K562 (cell line): ENCODE measurements at regions not wholly inside any gene's neighbourhood (a gene's known extent, or its start where the extent isn't known, plus 50 kb on each side); places are given as distances from the start of the nearest gene placed in this dataset.

ENCODE experiments used
- E2F5 ChIP-seq: sonication (generic); formaldehyde crosslinking; IDR thresholded peaks from 2 replicates; pipeline ENCODE4 v1.8.0; 2022; ENCODE audit warnings: mild to moderate bottlenecking, missing genetic modification reagents
- POLR3A ChIP-seq: IDR thresholded peaks from 2 replicates; pipeline ENCODE4 v1.6.1; 2011; ENCODE audit warnings: borderline replicate concordance, mild to moderate bottlenecking, moderate library complexity; ENCODE audit not compliant: insufficient read length, insufficient read depth; ENCODE audit errors: extremely low read depth
- PTRF ChIP-seq: fragments of 450-650 bp; IDR thresholded peaks from 2 replicates; pipeline ENCODE4 v1.6.1; 2016; ENCODE audit warnings: mild to moderate bottlenecking, missing genetic modification characterization, missing compliant biosample characterization
- SAFB2 ChIP-seq: fragments of 200-400 bp; formaldehyde crosslinking; IDR thresholded peaks from 2 replicates; pipeline ENCODE4 v1.6.1; 2018; ENCODE audit warnings: borderline replicate concordance, low read length, low read depth, moderate library complexity; ENCODE audit not compliant: severe bottlenecking
- TCFL5 ChIP-seq: fragments of 250-450 bp; sonication (Bioruptor Pico); conservative IDR thresholded peaks from 2 replicates; pipeline ENCODE4 v1.6.1; 2021; ENCODE audit warnings: mild to moderate bottlenecking, moderate library complexity, matching md5 sums
- ZNF445 ChIP-seq: fragments of 250-450 bp; sonication (Bioruptor Pico); IDR thresholded peaks from 2 replicates; pipeline ENCODE4 v1.4.0; 2020; ENCODE audit warnings: low read depth, mild to moderate bottlenecking, moderate library complexity
- ZNF561 ChIP-seq: fragments of 450-650 bp; formaldehyde crosslinking; conservative IDR thresholded peaks from 2 replicates; pipeline ENCODE4 v1.4.0; 2020; ENCODE audit warnings: mild to moderate bottlenecking, moderate library complexity
- ZNF644 ChIP-seq: fragments of 200-800 bp; sonication (Bioruptor generic); IDR thresholded peaks from 2 replicates; pipeline ENCODE4 v1.6.1; 2016; ENCODE audit warnings: low read depth, missing genetic modification characterization, missing compliant biosample characterization
- TF ChIP-seq, protein P1 (sequence below), 2 experiments: fragments of 450-650 bp in 1 of 2; sonication (generic) in 1 of 2; formaldehyde crosslinking in 1 of 2; IDR thresholded peaks; 2 replicates each; pipeline versions ENCODE4 v1.7.1 to v1.9.0; 2016 to 2022; ENCODE audit warnings: inconsistent platforms in 1 of 2, mild to moderate bottlenecking in 1 of 2, missing genetic modification reagents in 1 of 2
- TF ChIP-seq, protein P2 (sequence below), 2 experiments: fragments of 450-650 bp; IDR thresholded peaks; 2 replicates each; pipeline ENCODE4 v1.6.1; 2018; ENCODE audit warnings: mild to moderate bottlenecking in 2 of 2, low read depth in 1 of 2; ENCODE audit not compliant: partially characterized antibody in 2 of 2
- TF ChIP-seq, protein P3 (sequence below): sonication (generic); formaldehyde crosslinking; IDR thresholded peaks from 2 replicates; pipeline ENCODE4 v1.9.0; 2022; ENCODE audit warnings: mild to moderate bottlenecking, missing genetic modification reagents

DNA sequence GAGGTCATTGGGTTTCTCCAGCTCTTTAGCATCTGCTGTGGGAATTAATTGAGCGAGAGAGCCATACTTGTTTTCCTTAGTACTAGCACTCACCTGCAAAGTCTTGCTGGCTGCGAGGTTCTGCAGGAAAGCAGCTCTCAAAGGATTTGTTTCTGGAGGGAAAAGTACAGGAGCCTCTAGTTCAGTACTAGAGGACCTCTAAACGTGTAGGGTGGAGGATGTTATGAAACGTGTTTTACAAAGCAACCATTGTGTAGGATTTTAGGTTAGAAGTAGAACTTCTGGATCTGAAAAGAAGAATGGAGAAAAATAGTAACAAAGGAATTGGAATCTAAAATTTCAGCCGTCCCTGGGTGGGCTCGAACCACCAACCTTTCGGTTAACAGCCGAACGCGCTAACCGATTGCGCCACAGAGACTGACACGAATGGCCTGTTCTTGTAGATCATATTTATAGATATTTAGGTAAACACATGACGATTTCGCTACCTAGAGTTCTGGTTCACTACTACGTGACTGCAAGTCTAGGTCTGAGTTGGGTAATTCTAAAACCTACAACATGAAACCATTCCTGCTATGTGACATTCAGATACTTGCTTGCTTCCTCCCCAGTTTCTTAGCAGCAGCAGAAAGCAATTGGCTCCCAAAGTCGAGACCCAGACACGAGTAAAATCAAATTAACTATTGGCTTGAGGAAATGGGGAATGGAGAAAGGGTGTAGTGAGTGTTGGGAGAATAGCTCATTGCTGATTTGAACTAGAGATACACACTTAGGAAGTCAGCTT lies 60.2 kb upstream of the CFAP126 start (continued):
- TF ChIP-seq, protein P1, sequence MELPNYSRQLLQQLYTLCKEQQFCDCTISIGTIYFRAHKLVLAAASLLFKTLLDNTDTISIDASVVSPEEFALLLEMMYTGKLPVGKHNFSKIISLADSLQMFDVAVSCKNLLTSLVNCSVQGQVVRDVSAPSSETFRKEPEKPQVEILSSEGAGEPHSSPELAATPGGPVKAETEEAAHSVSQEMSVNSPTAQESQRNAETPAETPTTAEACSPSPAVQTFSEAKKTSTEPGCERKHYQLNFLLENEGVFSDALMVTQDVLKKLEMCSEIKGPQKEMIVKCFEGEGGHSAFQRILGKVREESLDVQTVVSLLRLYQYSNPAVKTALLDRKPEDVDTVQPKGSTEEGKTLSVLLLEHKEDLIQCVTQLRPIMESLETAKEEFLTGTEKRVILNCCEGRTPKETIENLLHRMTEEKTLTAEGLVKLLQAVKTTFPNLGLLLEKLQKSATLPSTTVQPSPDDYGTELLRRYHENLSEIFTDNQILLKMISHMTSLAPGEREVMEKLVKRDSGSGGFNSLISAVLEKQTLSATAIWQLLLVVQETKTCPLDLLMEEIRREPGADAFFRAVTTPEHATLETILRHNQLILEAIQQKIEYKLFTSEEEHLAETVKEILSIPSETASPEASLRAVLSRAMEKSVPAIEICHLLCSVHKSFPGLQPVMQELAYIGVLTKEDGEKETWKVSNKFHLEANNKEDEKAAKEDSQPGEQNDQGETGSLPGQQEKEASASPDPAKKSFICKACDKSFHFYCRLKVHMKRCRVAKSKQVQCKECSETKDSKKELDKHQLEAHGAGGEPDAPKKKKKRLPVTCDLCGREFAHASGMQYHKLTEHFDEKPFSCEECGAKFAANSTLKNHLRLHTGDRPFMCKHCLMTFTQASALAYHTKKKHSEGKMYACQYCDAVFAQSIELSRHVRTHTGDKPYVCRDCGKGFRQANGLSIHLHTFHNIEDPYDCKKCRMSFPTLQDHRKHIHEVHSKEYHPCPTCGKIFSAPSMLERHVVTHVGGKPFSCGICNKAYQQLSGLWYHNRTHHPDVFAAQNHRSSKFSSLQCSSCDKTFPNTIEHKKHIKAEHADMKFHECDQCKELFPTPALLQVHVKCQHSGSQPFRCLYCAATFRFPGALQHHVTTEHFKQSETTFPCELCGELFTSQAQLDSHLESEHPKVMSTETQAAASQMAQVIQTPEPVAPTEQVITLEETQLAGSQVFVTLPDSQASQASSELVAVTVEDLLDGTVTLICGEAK (IDR thresholded peaks at IDR 0.05) = peak; percentile 87
- TF ChIP-seq, protein P1 (CRISPR knock-in tag; IDR thresholded peaks at IDR 0.05) = no peak
- TF ChIP-seq ZNF561 (CRISPR knock-in tag) = no peak
- no peak for TF ChIP-seq ZNF445 (CRISPR knock-in tag)
- peak; percentile 99 for TF ChIP-seq POLR3A
- TF ChIP-seq ZNF644 (tag) = no peak
- TF ChIP-seq PTRF = no peak
- no peak for TF ChIP-seq TCFL5
- TF ChIP-seq, protein P2, sequence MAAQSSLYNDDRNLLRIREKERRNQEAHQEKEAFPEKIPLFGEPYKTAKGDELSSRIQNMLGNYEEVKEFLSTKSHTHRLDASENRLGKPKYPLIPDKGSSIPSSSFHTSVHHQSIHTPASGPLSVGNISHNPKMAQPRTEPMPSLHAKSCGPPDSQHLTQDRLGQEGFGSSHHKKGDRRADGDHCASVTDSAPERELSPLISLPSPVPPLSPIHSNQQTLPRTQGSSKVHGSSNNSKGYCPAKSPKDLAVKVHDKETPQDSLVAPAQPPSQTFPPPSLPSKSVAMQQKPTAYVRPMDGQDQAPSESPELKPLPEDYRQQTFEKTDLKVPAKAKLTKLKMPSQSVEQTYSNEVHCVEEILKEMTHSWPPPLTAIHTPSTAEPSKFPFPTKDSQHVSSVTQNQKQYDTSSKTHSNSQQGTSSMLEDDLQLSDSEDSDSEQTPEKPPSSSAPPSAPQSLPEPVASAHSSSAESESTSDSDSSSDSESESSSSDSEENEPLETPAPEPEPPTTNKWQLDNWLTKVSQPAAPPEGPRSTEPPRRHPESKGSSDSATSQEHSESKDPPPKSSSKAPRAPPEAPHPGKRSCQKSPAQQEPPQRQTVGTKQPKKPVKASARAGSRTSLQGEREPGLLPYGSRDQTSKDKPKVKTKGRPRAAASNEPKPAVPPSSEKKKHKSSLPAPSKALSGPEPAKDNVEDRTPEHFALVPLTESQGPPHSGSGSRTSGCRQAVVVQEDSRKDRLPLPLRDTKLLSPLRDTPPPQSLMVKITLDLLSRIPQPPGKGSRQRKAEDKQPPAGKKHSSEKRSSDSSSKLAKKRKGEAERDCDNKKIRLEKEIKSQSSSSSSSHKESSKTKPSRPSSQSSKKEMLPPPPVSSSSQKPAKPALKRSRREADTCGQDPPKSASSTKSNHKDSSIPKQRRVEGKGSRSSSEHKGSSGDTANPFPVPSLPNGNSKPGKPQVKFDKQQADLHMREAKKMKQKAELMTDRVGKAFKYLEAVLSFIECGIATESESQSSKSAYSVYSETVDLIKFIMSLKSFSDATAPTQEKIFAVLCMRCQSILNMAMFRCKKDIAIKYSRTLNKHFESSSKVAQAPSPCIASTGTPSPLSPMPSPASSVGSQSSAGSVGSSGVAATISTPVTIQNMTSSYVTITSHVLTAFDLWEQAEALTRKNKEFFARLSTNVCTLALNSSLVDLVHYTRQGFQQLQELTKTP (IDR thresholded peaks at IDR 0.05; ENCODE audit: low read depth in 1 of 2, partially characterized antibody in 2 of 2) = peak in 1 of 2 experiments; percentile 78
- TF ChIP-seq E2F5 (CRISPR knock-in tag) = peak; percentile 65; the same call in 1 of the 2 replicates
- no peak for TF ChIP-seq SAFB2
- TF ChIP-seq, protein P3, sequence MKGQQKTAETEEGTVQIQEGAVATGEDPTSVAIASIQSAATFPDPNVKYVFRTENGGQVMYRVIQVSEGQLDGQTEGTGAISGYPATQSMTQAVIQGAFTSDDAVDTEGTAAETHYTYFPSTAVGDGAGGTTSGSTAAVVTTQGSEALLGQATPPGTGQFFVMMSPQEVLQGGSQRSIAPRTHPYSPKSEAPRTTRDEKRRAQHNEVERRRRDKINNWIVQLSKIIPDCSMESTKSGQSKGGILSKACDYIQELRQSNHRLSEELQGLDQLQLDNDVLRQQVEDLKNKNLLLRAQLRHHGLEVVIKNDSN (CRISPR knock-in tag) = no peak
